Adrenal gland (tissue), 5 donors: ENCODE measurements at regions not wholly inside any gene's neighbourhood (a gene's known extent, or its start where the extent isn't known, plus 50 kb on each side); places are given as distances from the start of the nearest gene placed in this dataset.

Experiments
- CTCF ChIP-seq, 6 experiments: fragments of 450-650 bp in 4 of 6; fragments of 200-600 bp in 2 of 6; sonication (generic) in 1 of 6; IDR thresholded peaks; 1 replicate in 5 of 6; 2 replicates in 1 of 6; pipeline versions ENCODE4 v1.5.1 to v1.8.0; 2016 to 2021; ENCODE audit warnings: antibody characterized with exemption in 6 of 6, mild to moderate bottlenecking in 2 of 6, moderate library complexity in 1 of 6
- POLR2A ChIP-seq, 2 donors: fragments of 450-650 bp; IDR thresholded peaks; one replicate each; pipeline ENCODE4 v1.6.1; 2017; ENCODE audit warnings: antibody characterized with exemption in 2 of 2, mild to moderate bottlenecking in 2 of 2, moderate library complexity in 1 of 2
- donor health status: DM: no; HTN: no; CAD: no.

- TF ChIP-seq CTCF (IDR thresholded peaks at IDR 0.05) (no peak), POLR2A (IDR thresholded peaks at IDR 0.05) (no peak)
These were observed 104.9 kb upstream of the TFAP2D start for GRCh38 chr6:50608421-50608820.
